ENCODE measurements at regions not wholly inside any gene's neighbourhood (a gene's known extent, or its start where the extent isn't known, plus 50 kb on each side); places are given as distances from the start of the nearest gene placed in this dataset.
"Not testable (repeated sequence)": the region's sequence is repeated elsewhere in the genome, so short reads cannot be mapped to it uniquely, and the experiment has no call there.

- no peak for DNase-seq
Observed at GRCh38 chr2:16037808-16038457, 97.6 kb downstream of the MYCN start.

- DNase-seq = no peak
Observed at GRCh38 chr2:16036951-16037350, 96.6 kb downstream of the MYCN start.

GRCh38 chr2:16035747-16036745 is 95.7 kb downstream of the MYCN start:
- DNase-seq = no peak

- no peak for DNase-seq
Observed at GRCh38 chr2:16034975-16035746, 94.8 kb downstream of the MYCN start.

- DNase-seq = no peak
Observed at GRCh38 chr2:16034151-16034974, 94.0 kb downstream of the MYCN start.

- DNase-seq = no peak
Observed at GRCh38 chr2:16033032-16033293, 92.6 kb downstream of the MYCN start.

- DNase-seq = no peak
Observed at GRCh38 chr2:16032282-16033031, 92.1 kb downstream of the MYCN start.

- no peak for DNase-seq
Observed at GRCh38 chr2:16031848-16032159, 91.5 kb downstream of the MYCN start.

GRCh38 chr2:16031058-16031847 is 90.9 kb downstream of the MYCN start:
- no peak for DNase-seq

GRCh38 chr2:16030206-16031057 is 90.1 kb downstream of the MYCN start:
- no peak for DNase-seq

- no peak for DNase-seq
Observed at GRCh38 chr2:16028644-16029043, 88.3 kb downstream of the MYCN start.

- no peak for DNase-seq
Observed at GRCh38 chr2:16026816-16027501, 86.6 kb downstream of the MYCN start.

GRCh38 chr2:16025876-16026640 is 85.7 kb downstream of the MYCN start:
- no peak for DNase-seq

GRCh38 chr2:16025211-16025875 is 85.0 kb downstream of the MYCN start:
- no peak for DNase-seq

- DNase-seq = not testable (repeated sequence)
Observed at GRCh38 chr2:16024628-16025027, 84.3 kb downstream of the MYCN start.

- no peak for DNase-seq
Observed at GRCh38 chr2:16023506-16024360, 83.4 kb downstream of the MYCN start.

GRCh38 chr2:16022548-16023240 is 82.3 kb downstream of the MYCN start:
- DNase-seq = no peak

Measured in stimulated activated CD4-positive, alpha-beta T cell treated with anti-CD3 and anti-CD28 coated beads, Interleukin-2, amount 100 ng/mL, for 24 hours (primary cell).